ENCODE measurements at regions not wholly inside any gene's neighbourhood (a gene's known extent, or its start where the extent isn't known, plus 50 kb on each side); places are given as distances from the start of the nearest gene placed in this dataset.

GRCh38 chr7:115637128-115637527 lies 393.4 kb downstream of the TFEC start:
- Histone ChIP-seq H3K79me2 (ENCODE audit: insufficient read depth, low read depth, low read length) (no peaks in the 10 kb centered on the region), H3K4me2 (ENCODE audit: low read length) (no peak overlapping the region), H3K27ac (ENCODE audit: low read depth, low read length, poor library complexity, severe bottlenecking) (no peak overlapping the region), H2AFZ (ENCODE audit: low read length) (no peak overlapping the region), H3K9me3 (ENCODE audit: low read length) (no peaks in the 10 kb centered on the region), H4K20me1 (ENCODE audit: insufficient read depth, low read length) (no peaks in the 10 kb centered on the region), H3K9me2 (ENCODE audit: insufficient read depth, low read length) (no peaks in the 10 kb centered on the region), H3K4me3 (ENCODE audit: low read depth, low read length, poor library complexity, severe bottlenecking) (no peak overlapping the region), H3K4me1 (ENCODE audit: insufficient read depth, low read length, poor library complexity, severe bottlenecking) (no peaks in the 10 kb centered on the region), H3K36me3 (ENCODE audit: insufficient read depth, low read length) (no peaks in the 10 kb centered on the region)
- intact Hi-C loops (cut with micrococcal nuclease; ENCODE audit: unreplicated experiment), result no loop called here
- BruUV-seq (replicated peaks), result no TSS peak
- POLR2A ChIA-PET, result no interaction called here
- TF ChIP-seq CTCF (conservative IDR thresholded peaks at IDR 0.05; ENCODE audit: low read length), result no peak
- no peak for TF ChIP-seq EZH2phosphoT487 (IDR thresholded peaks at IDR 0.05; ENCODE audit: borderline replicate concordance, low read depth, low read length)
- CTCF ChIA-PET (ENCODE audit: unreplicated experiment), result no interaction called here
- DNase-seq (ENCODE audit: low spot score), result no peak

- Histone ChIP-seq H3K4me1 (ENCODE audit: insufficient read depth, low read length, poor library complexity, severe bottlenecking) (no peaks in the 10 kb centered on the region), H3K9me2 (ENCODE audit: insufficient read depth, low read length) (no peaks in the 10 kb centered on the region), H3K9me3 (ENCODE audit: low read length) (no peaks in the 10 kb centered on the region), H3K4me3 (ENCODE audit: low read depth, low read length, poor library complexity, severe bottlenecking) (no peak overlapping the region), H3K79me2 (ENCODE audit: insufficient read depth, low read depth, low read length) (no peaks in the 10 kb centered on the region), H2AFZ (ENCODE audit: low read length) (no peak overlapping the region), H3K36me3 (ENCODE audit: insufficient read depth, low read length) (no peaks in the 10 kb centered on the region), H4K20me1 (ENCODE audit: insufficient read depth, low read length) (no peaks in the 10 kb centered on the region), H3K27ac (ENCODE audit: low read depth, low read length, poor library complexity, severe bottlenecking) (no peak overlapping the region), H3K4me2 (ENCODE audit: low read length) (no peak overlapping the region)
- CTCF ChIA-PET (ENCODE audit: unreplicated experiment), result no interaction called here
- POLR2A ChIA-PET, result no interaction called here
- intact Hi-C loops (cut with micrococcal nuclease; ENCODE audit: unreplicated experiment), result no loop called here
- no TSS peak for BruUV-seq (replicated peaks)
- no peak for TF ChIP-seq EZH2phosphoT487 (IDR thresholded peaks at IDR 0.05; ENCODE audit: borderline replicate concordance, low read depth, low read length)
- TF ChIP-seq CTCF (conservative IDR thresholded peaks at IDR 0.05; ENCODE audit: low read length), result no peak
- no peak for DNase-seq (ENCODE audit: low spot score)
Measured at GRCh38 chr7:115635876-115636275, 394.7 kb downstream of the TFEC start.

- H4K20me1 ChIP-seq (ENCODE audit: insufficient read depth, low read length), result no peaks in the 10 kb centered on the region
- BruUV-seq (replicated peaks), result no TSS peak
Measured at GRCh38 chr7:115635376-115635775, 395.2 kb downstream of the TFEC start.

More at GRCh38 chr7:115635376-115635775, 395.2 kb downstream of the TFEC start:
- Histone ChIP-seq H3K36me3 (ENCODE audit: insufficient read depth, low read length) (no peaks in the 10 kb centered on the region), H2AFZ (ENCODE audit: low read length) (no peak overlapping the region), H3K4me1 (ENCODE audit: insufficient read depth, low read length, poor library complexity, severe bottlenecking) (no peaks in the 10 kb centered on the region), H3K27ac (ENCODE audit: low read depth, low read length, poor library complexity, severe bottlenecking) (no peak overlapping the region), H3K9me3 (ENCODE audit: low read length) (no peaks in the 10 kb centered on the region), H3K79me2 (ENCODE audit: insufficient read depth, low read depth, low read length) (no peaks in the 10 kb centered on the region), H3K4me2 (ENCODE audit: low read length) (no peak overlapping the region), H3K9me2 (ENCODE audit: insufficient read depth, low read length) (no peaks in the 10 kb centered on the region), H3K4me3 (ENCODE audit: low read depth, low read length, poor library complexity, severe bottlenecking) (no peak overlapping the region)
- TF ChIP-seq EZH2phosphoT487 (IDR thresholded peaks at IDR 0.05; ENCODE audit: borderline replicate concordance, low read depth, low read length) (no peak), CTCF (conservative IDR thresholded peaks at IDR 0.05; ENCODE audit: low read length) (no peak)
- no peak for DNase-seq (ENCODE audit: low spot score)
- POLR2A ChIA-PET, result no interaction called here
- CTCF ChIA-PET (ENCODE audit: unreplicated experiment), result no interaction called here
- intact Hi-C loops (cut with micrococcal nuclease; ENCODE audit: unreplicated experiment), result no loop called here
